WTC11 (cell line): ENCODE measurements at regions not wholly inside any gene's neighbourhood (a gene's known extent, or its start where the extent isn't known, plus 50 kb on each side); places are given as distances from the start of the nearest gene placed in this dataset.

Experiments
- CTCF ChIP-seq: fragments of 200-600 bp; IDR thresholded peaks from 2 replicates; pipeline ENCODE4 v1.8.0; 2022; ENCODE audit warnings: antibody characterized with exemption
- E2F1 ChIP-seq: sonication (generic); formaldehyde crosslinking; IDR thresholded peaks from 2 replicates; pipeline ENCODE4 v1.8.0; 2022; ENCODE audit warnings: mild to moderate bottlenecking, missing genetic modification reagents
- E2F4 ChIP-seq: sonication (generic); formaldehyde crosslinking; IDR thresholded peaks from 2 replicates; pipeline ENCODE4 v1.8.1; 2022; ENCODE audit warnings: low read depth, mild to moderate bottlenecking, moderate library complexity, missing genetic modification reagents, borderline replicate concordance
- ESRRA ChIP-seq: sonication (generic); formaldehyde crosslinking; IDR thresholded peaks from 2 replicates; pipeline ENCODE4 v1.8.1; 2022; ENCODE audit warnings: mild to moderate bottlenecking, missing genetic modification reagents, borderline replicate concordance
- FOXP1 ChIP-seq: sonication (generic); formaldehyde crosslinking; IDR thresholded peaks from 2 replicates; pipeline ENCODE4 v1.8.0; 2022; ENCODE audit warnings: missing genetic modification reagents, mild to moderate bottlenecking, moderate library complexity, borderline replicate concordance
- PREB ChIP-seq: sonication (generic); formaldehyde crosslinking; IDR thresholded peaks from 2 replicates; pipeline ENCODE4 v1.8.1; 2022; ENCODE audit warnings: mild to moderate bottlenecking, missing genetic modification reagents, moderate library complexity, borderline replicate concordance
- SP1 ChIP-seq: sonication (generic); formaldehyde crosslinking; conservative IDR thresholded peaks from 2 replicates; pipeline ENCODE4 v1.8.1; 2022; ENCODE audit warnings: missing genetic modification reagents
- STAT6 ChIP-seq: sonication (generic); formaldehyde crosslinking; conservative IDR thresholded peaks from 2 replicates; pipeline ENCODE4 v1.8.1; 2023; ENCODE audit warnings: mild to moderate bottlenecking, low read depth, missing genetic modification reagents, moderate library complexity
- TEAD1 ChIP-seq: sonication (generic); formaldehyde crosslinking; IDR thresholded peaks from 2 replicates; pipeline ENCODE4 v1.8.0; 2022; ENCODE audit warnings: mild to moderate bottlenecking, missing genetic modification reagents
- USF2 ChIP-seq: sonication (generic); formaldehyde crosslinking; IDR thresholded peaks from 2 replicates; pipeline ENCODE4 v1.8.1; 2023; ENCODE audit warnings: mild to moderate bottlenecking, missing genetic modification reagents, moderate library complexity
- ZNF232 ChIP-seq: sonication (generic); formaldehyde crosslinking; IDR thresholded peaks from 2 replicates; pipeline ENCODE4 v1.8.0; 2022; ENCODE audit warnings: mild to moderate bottlenecking, missing genetic modification reagents
- ZNF416 ChIP-seq: fragments of 250-450 bp; sonication (Bioruptor Pico); IDR thresholded peaks from 2 replicates; pipeline ENCODE4 v1.9.0; 2021; ENCODE audit warnings: mild to moderate bottlenecking, inconsistent platforms
- ZNF671 ChIP-seq: fragments of 250-450 bp; sonication (Bioruptor Pico); IDR thresholded peaks from 2 replicates; pipeline ENCODE4 v1.8.0; 2021; ENCODE audit warnings: mild to moderate bottlenecking

GRCh38 chr5:4001758-4002533 lies 406.3 kb downstream of the IRX1 start:
- no peak for TF ChIP-seq CTCF
- no peak for TF ChIP-seq USF2 (CRISPR knock-in tag)
- TF ChIP-seq ESRRA (CRISPR knock-in tag) = no peak
- no peak for TF ChIP-seq PREB
- TF ChIP-seq ZNF416 (CRISPR knock-in tag) = no peak
- TF ChIP-seq ZNF671 (CRISPR knock-in tag) = no peak
- TF ChIP-seq E2F1 = no peak
- TF ChIP-seq TEAD1 (CRISPR knock-in tag) = no peak
- no peak for TF ChIP-seq STAT6 (CRISPR knock-in tag)
- no peak for TF ChIP-seq FOXP1 (CRISPR knock-in tag)
- TF ChIP-seq SP1 (CRISPR knock-in tag) = no peak
- TF ChIP-seq E2F4 = no peak
- no peak for TF ChIP-seq ZNF232 (CRISPR knock-in tag)
